NCI-H2171 treated with DMSO at 0.1 percent for 48 hours (cell line): ENCODE measurements at regions not wholly inside any gene's neighbourhood (a gene's known extent, or its start where the extent isn't known, plus 50 kb on each side); places are given as distances from the start of the nearest gene placed in this dataset.
A peak's percentile ranks its signal among the peaks of the same experiment; 100 is the strongest.

ENCODE experiments used
- DNase-seq: peaks from one replicate; lab custom pipeline; 2025; lab: John Stamatoyannopoulos, UW

GRCh38 chr2:217749008-217749407 lies 253.8 kb downstream of the TNS1 start:
- DNase-seq, result no peak

- DNase-seq, result no peak
Observed at GRCh38 chr2:217746808-217747207, 256.0 kb downstream of the TNS1 start.

DNA sequence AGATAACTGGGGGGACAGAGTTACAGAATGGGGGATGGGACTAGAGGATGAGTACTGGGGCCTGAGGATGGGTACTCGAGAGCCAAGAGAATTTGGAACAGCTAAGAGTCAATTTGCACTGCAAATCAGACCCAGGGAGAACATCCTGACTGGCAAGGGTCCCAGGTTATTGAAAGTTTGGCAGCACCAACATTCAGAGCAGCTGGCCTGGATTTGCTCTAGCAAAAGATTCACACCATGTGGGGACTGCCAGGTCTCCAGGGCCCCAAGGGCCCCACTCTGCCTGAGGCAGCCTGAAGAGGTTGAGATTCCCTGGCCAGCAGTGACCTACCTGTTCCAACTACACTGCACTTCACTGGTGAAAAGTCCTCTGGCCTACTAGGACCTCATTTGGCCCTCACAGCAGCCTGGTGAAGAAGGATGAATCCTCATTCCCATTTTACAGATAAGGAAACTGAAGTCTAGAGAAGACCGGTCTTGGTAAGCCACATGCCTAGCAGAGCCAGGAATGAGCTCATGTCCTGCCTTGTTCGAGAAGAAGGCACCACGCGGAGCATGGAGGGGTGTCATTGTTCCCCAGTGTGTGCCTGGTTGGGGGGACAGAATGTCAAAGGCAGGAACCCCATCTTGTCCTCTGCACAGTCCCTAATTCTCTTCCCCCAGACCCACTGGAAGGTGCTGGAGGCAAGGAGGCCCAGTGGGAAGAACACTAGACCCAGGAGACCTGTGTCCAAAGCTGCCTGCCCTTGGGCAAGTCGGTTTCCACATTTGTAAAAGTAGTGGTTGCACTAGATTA lies 258.6 kb downstream of the TNS1 start:
- DNase-seq, result peak; percentile 23

GRCh38 chr2:217743407-217743806 lies 259.4 kb downstream of the TNS1 start:
- DNase-seq, result no peak

DNA sequence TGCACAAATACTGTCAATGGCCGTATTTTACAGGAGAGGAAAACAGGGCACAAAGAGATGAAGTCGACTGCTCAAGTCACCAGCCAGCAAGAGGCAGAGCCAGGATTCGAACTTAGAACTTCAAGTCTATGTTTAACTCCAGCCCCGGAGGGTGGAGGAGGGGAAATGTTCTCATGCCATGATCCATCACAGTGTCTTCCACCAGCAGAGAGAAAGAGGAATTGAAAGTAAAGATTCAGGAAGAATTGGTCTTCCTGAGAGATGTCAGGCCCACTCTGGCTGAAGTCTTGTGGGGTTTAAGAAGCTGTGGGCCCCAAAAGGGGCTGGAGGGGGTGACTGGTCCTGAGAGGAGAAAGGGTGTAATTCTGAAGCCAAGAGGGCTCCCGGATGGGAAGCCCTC lies 260.0 kb downstream of the TNS1 start:
- no peak for DNase-seq

DNA sequence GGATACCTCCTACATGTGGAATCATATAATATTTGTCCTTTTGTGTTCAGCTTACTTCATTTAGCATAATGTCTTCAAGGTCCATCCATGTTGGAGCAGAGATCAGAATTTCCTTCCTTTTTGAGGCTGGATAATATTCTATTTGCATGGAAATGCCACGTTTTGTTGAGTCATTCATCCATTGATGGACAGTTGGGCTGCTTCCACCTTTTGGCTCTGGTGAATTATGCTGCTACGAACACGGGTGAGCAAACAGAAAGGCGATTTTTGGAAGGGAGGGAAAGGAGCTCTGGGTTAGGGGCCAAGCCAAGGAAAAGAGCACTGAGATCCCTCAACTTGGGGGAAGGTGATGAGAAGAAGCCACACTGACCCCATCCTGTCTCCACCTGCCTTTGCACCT lies 260.5 kb downstream of the TNS1 start:
- DNase-seq, result no peak

GRCh38 chr2:217741381-217741955 lies 261.3 kb downstream of the TNS1 start:
- DNase-seq, result no peak

- DNase-seq, result no peak
Observed at GRCh38 chr2:217740756-217741155, 262.0 kb downstream of the TNS1 start.

DNA sequence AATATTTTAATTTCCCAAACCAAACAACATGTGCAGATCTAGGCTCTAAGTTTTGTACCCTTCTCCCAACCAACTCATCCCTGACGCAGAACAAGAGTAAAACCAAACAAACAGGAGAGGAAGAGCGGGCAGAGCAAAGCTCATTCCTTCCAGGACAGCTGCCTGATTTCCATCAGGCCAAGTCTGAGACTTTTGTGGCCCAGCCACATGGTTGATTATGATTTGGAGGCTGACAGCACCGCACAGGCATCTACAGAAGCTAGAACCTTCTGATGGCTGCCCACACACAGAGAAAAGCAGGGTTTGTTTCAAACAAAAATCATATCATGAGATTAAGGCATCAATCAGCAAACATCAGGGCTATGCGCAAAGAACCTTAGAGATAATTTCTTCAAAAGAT lies 262.6 kb downstream of the TNS1 start:
- no peak for DNase-seq

- DNase-seq, result no peak
Observed at GRCh38 chr2:217739741-217740140, 263.1 kb downstream of the TNS1 start.

GRCh38 chr2:217738061-217738460 lies 264.7 kb downstream of the TNS1 start:
- DNase-seq, result no peak

DNA sequence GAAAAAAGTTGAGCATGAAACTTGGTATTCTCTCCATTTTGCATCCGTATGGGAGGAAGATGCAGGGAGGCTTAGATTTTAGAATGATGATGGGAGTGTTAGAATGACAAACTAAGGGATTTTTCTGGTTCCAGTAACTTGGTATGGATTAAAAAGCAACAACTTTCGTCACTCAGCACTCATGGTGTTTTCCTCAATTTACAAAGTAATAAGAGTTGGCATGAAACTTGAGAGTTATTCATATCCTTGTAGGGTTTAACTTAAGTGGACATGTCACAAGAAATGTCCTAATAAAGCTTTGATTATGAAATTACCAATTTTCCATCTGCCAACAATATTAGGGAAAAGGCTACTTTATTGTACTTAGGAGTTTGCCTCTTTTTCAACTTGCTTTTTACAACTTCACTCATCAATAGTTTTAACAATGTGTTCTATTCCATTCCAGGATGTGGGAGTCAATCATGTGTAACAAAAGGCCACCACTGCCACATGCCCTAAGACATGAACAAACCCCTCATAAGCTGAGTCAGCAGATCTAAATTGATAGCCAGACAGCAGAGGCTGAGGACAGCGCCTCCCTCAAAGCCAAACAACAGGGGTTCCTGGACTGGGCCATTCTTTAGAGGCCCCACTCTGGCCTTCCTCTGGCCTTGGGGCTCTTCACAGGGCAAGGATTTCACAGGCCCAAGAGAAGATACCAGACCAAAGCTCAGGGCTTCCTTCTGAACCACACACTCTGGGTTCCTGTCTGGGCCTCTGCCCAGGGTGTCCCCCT lies 265.8 kb downstream of the TNS1 start:
- no peak for DNase-seq

GRCh38 chr2:217735899-217736298 lies 266.9 kb downstream of the TNS1 start:
- peak; percentile 20 for DNase-seq

- no peak for DNase-seq
Observed at GRCh38 chr2:217735034-217735433, 267.8 kb downstream of the TNS1 start.

GRCh38 chr2:217733461-217733860 lies 269.3 kb downstream of the TNS1 start:
- no peak for DNase-seq

DNA sequence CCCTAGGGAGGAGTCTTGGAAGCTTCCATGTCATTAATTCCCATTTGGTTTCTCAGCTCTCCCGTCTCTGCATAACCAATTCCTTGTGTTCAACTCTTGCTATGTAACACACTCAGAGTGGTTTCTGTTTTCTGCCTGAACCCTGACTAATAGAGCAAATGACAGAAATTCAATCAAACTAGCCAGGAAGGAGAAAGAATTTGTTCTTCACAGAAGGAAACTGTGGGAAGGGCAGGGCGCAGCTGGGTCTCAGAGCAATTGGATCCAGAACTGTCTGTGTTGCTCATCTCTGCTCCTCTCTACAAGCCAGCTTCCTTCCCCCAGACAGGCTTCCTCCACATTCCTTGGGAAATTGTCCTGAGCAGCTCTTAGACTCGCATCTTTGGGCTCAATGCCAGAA lies 269.8 kb downstream of the TNS1 start:
- DNase-seq, result no peak

DNA sequence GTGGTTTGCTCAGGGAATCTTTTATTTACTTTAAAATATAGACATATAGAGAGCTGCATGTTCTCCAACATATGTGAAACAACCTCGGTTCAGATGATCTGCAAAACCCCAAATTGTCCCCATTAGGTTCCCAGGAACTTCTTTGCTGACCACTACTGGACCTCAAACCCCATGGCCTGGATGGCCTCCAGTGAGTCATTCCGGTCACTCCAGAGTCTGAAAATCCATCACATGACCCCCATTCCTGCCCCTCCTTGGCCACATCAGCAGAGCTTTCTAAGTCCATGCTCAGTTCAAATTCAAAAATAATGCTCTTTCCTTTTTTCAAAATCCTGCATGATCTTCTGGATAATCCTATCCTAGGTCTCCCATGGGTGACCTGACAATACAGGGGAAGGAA lies 271.0 kb downstream of the TNS1 start:
- DNase-seq, result no peak

- peak; percentile 29 for DNase-seq
Observed at GRCh38 chr2:217729421-217730053, 273.3 kb downstream of the TNS1 start.

GRCh38 chr2:217727801-217728200 lies 275.0 kb downstream of the TNS1 start:
- no peak for DNase-seq

- DNase-seq, result no peak
Observed at GRCh38 chr2:217725409-217725808, 277.4 kb downstream of the TNS1 start.

DNA sequence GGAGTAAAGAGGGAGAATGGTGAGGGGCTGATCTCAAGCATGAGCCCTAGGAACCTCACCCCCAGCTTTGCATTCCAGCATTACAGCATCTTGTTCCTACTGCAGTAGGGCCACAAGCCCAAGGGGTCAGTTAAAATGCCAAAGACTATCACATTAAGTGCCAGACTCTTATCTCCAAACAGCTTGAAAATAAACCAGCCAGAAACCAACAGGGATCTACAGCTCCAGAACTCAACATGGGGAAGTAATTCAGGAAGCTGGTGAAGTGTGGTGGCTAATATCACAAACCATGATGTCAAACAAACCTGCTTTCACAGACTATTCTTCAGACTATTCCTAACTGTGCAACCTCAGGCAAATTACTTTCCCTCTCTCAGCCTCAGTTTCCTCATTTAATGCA lies 278.3 kb downstream of the TNS1 start:
- DNase-seq, result no peak

GRCh38 chr2:217723981-217724380 lies 278.8 kb downstream of the TNS1 start:
- DNase-seq, result no peak
